IMR-90 (cell line): ENCODE measurements at regions not wholly inside any gene's neighbourhood (a gene's known extent, or its start where the extent isn't known, plus 50 kb on each side); places are given as distances from the start of the nearest gene placed in this dataset.

ENCODE experiments used
- ATAC-seq: fragments of 200-7000 bp; cut with Tn5 transposase; 2 replicates; pipeline ENCODE4 v1.9.1; 2020; ENCODE audit warnings: low read depth, mild to moderate bottlenecking, moderate library complexity
- BruUV-seq: library from RNA; stranded (reverse); fragments of 400-500 nt; replicated peaks from 2 replicates; lab custom pipeline; 2021; lab: Mats Ljungman, UMichigan
- CTCF ChIA-PET: fragments of 300-600 bp; formaldehyde crosslinking; extraction: SDS; loops from one replicate; lab custom pipeline; 2021; ENCODE audit warnings: antibody characterized with exemption; lab: Yijun Ruan, JAX
- POLR2A ChIA-PET: fragments of 300-600 bp; sonication (Branson Sonifier 250); formaldehyde crosslinking; loops from one replicate; lab custom pipeline; 2022; ENCODE audit warnings: antibody characterized with exemption; ENCODE audit not compliant: unreplicated experiment; lab: Charles Lee
- DNase-seq: peaks from one replicate; pipeline ENCODE4 v3.0.0; 2013
- H2AFZ ChIP-seq: replicated peaks from 2 replicates; pipeline ENCODE3; 2013; ENCODE audit warnings: low read length, mild to moderate bottlenecking; ENCODE audit not compliant: poor library complexity
- H2AK5ac ChIP-seq: 2 replicates; pipeline ENCODE4 v1.6.1; 2013; ENCODE audit warnings: low read depth, low read length, inconsistent platforms
- H2AK9ac ChIP-seq: replicated peaks from 2 replicates; pipeline ENCODE3; 2013; ENCODE audit warnings: mild to moderate bottlenecking, low read depth, low read length, moderate library complexity; ENCODE audit not compliant: poor library complexity
- H2BK120ac ChIP-seq: 2 replicates; pipeline ENCODE4 v1.6.1; 2013; ENCODE audit warnings: low read depth, low read length, inconsistent platforms
- H2BK15ac ChIP-seq: 3 replicates; pipeline ENCODE4 v1.6.1; 2013; ENCODE audit warnings: low read depth, low read length, inconsistent platforms
- H2BK20ac ChIP-seq: 2 replicates; pipeline ENCODE4 v1.6.1; 2013; ENCODE audit warnings: low read depth, mild to moderate bottlenecking, inconsistent platforms, low read length, moderate library complexity
- H2BK5ac ChIP-seq: 2 replicates; pipeline ENCODE4 v1.6.1; 2013; ENCODE audit warnings: mild to moderate bottlenecking, low read depth, low read length, inconsistent platforms; ENCODE audit not compliant: poor library complexity, severe bottlenecking
- H3K14ac ChIP-seq: replicated peaks from 2 replicates; pipeline ENCODE4 v1.6.1; 2013; ENCODE audit warnings: low read depth, low read length, inconsistent platforms
- H3K18ac ChIP-seq: 2 replicates; pipeline ENCODE4 v1.6.1; 2013; ENCODE audit warnings: low read depth, low read length, control low read depth
- H3K23ac ChIP-seq: 2 replicates; pipeline ENCODE4 v1.6.1; 2013; ENCODE audit warnings: low read depth, low read length, inconsistent platforms
- H3K27ac ChIP-seq: 2 replicates; pipeline ENCODE4 v1.5.1; 2013; ENCODE audit warnings: mild to moderate bottlenecking, control low read depth, low read length; ENCODE audit not compliant: insufficient read depth
- H3K27me3 ChIP-seq: 2 replicates; pipeline ENCODE4 v1.6.1; 2013; ENCODE audit warnings: low read length; ENCODE audit not compliant: control insufficient read depth, insufficient read depth
- H3K36me3 ChIP-seq: 2 replicates; pipeline ENCODE4 v1.6.1; 2013; ENCODE audit warnings: low read length, mixed read lengths; ENCODE audit not compliant: control insufficient read depth, insufficient read depth
- H3K4ac ChIP-seq: 2 replicates; pipeline ENCODE4 v1.6.1; 2013; ENCODE audit warnings: low read depth, low read length, inconsistent platforms
- H3K4me1 ChIP-seq: 2 replicates; pipeline ENCODE4 v1.6.1; 2013; ENCODE audit warnings: low read length, mixed read lengths; ENCODE audit not compliant: control insufficient read depth, insufficient read depth
- H3K4me2 ChIP-seq: 2 replicates; pipeline ENCODE4 v1.6.1; 2013; ENCODE audit warnings: low read depth, mild to moderate bottlenecking, control low read depth, low read length, moderate library complexity
- H3K4me3 ChIP-seq: 2 replicates; pipeline ENCODE4 v1.5.1; 2013; ENCODE audit warnings: low read depth, mild to moderate bottlenecking, control low read depth, low read length, moderate library complexity; ENCODE audit not compliant: insufficient read depth
- H3K56ac ChIP-seq: 2 replicates; pipeline ENCODE4 v1.6.1; 2013; ENCODE audit warnings: low read length, inconsistent platforms; ENCODE audit not compliant: insufficient read depth; ENCODE audit errors: extremely low read depth
- H3K79me1 ChIP-seq, 2 experiments: 2 replicates each; pipeline ENCODE4 v1.6.1; 2013; ENCODE audit warnings: low read length in 2 of 2, inconsistent platforms in 1 of 2, low read depth in 1 of 2
- H3K9ac ChIP-seq: 2 replicates; pipeline ENCODE4 v1.6.1; 2013; ENCODE audit warnings: low read depth, low read length, control low read depth
- H3K9me1 ChIP-seq: 2 replicates; pipeline ENCODE4 v1.6.1; 2013; ENCODE audit warnings: low read length, inconsistent platforms; ENCODE audit not compliant: insufficient read depth
- H3K9me3 ChIP-seq: 2 replicates; pipeline ENCODE4 v1.6.1; 2013; ENCODE audit warnings: low read length; ENCODE audit not compliant: control insufficient read depth, insufficient read depth
- H4K20me1 ChIP-seq: 2 replicates; pipeline ENCODE4 v1.6.1; 2013; ENCODE audit warnings: low read length, inconsistent platforms; ENCODE audit not compliant: insufficient read depth
- H4K5ac ChIP-seq: 2 replicates; pipeline ENCODE4 v1.6.1; 2013; ENCODE audit warnings: mild to moderate bottlenecking, low read depth, low read length, control low read depth
- H4K8ac ChIP-seq, 2 experiments: 2 replicates each; pipeline ENCODE4 v1.6.1; 2013; ENCODE audit warnings: low read depth in 2 of 2, low read length in 2 of 2, control low read depth in 1 of 2, inconsistent platforms in 1 of 2
- H4K91ac ChIP-seq: 2 replicates; pipeline ENCODE4 v1.6.1; 2013; ENCODE audit warnings: low read depth, low read length, inconsistent platforms; ENCODE audit not compliant: insufficient read depth
- BHLHE40 ChIP-seq: fragments of 150-350 bp; IDR thresholded peaks from 2 replicates; pipeline ENCODE4 v1.6.1; 2016; ENCODE audit warnings: mild to moderate bottlenecking, low read depth, low read length
- CEBPB ChIP-seq: IDR thresholded peaks from 2 replicates; pipeline ENCODE4 v1.6.1; 2012; ENCODE audit warnings: low read depth, low read length, improper control_type of control experiment
- CHD1 ChIP-seq: IDR thresholded peaks from 2 replicates; pipeline ENCODE4 v1.6.1; 2012; ENCODE audit warnings: low read depth, low read length, improper control_type of control experiment
- MXI1 ChIP-seq: IDR thresholded peaks from 2 replicates; pipeline ENCODE4 v1.6.1; 2012; ENCODE audit warnings: low read depth, mild to moderate bottlenecking, low read length, moderate library complexity, borderline replicate concordance
- NFE2L2 ChIP-seq: fragments of 150-350 bp; IDR thresholded peaks from 2 replicates; pipeline ENCODE4 v1.6.1; 2016; ENCODE audit warnings: low read depth, mild to moderate bottlenecking, low read length
- RAD21 ChIP-seq: IDR thresholded peaks from 2 replicates; pipeline ENCODE4 v1.6.1; 2012; ENCODE audit warnings: low read length, improper control_type of control experiment
- RCOR1 ChIP-seq: IDR thresholded peaks from 2 replicates; pipeline ENCODE4 v1.6.1; 2012; ENCODE audit warnings: mild to moderate bottlenecking, low read length, improper control_type of control experiment; ENCODE audit not compliant: insufficient replicate concordance
- SMC3 ChIP-seq: fragments of 150-350 bp; IDR thresholded peaks from 2 replicates; pipeline ENCODE4 v1.6.1; 2016; ENCODE audit warnings: low read depth, mild to moderate bottlenecking, antibody characterized with exemption, low read length, moderate library complexity
- WGBS, 2 experiments: methylation state at CpG; one replicate each; pipeline versions ENCODE4 v1.1.5 to v1.1.7; 2013; ENCODE audit warnings: missing lambda C conversion rate in 2 of 2; ENCODE audit not compliant: insufficient read length in 1 of 2; ENCODE audit errors: extremely low coverage in 2 of 2; 5-methylcytosine and 5-hydroxymethylcytosine counted together
- dilution Hi-C: fragments of 300-500 bp; cut with HindIII; formaldehyde crosslinking; loops from one replicate; pipeline ENCODE4 v1.14.3; 2018; ENCODE audit warnings: low sequenced_read_pairs; ENCODE audit not compliant: unreplicated experiment
- in situ Hi-C: fragments of 300-500 bp; cut with MboI; formaldehyde crosslinking; loops from 3 replicates; pipeline ENCODE4 v1.14.3; 2019; ENCODE audit warnings: low sequenced_read_pairs, inconsistent platforms, mixed read lengths
- intact Hi-C: fragments of 100-400 bp; cut with micrococcal nuclease; formaldehyde crosslinking; loops from 2 replicates; pipeline ENCODE4 v1.10.0; 2022
- TF ChIP-seq, protein P1 (sequence below): conservative IDR thresholded peaks from 2 replicates; pipeline ENCODE4 v1.5.1; 2012; ENCODE audit warnings: mild to moderate bottlenecking, low read depth, low read length, improper control_type of control experiment
- TF ChIP-seq, protein P2 (sequence below): fragments of 150-350 bp; IDR thresholded peaks from 2 replicates; pipeline ENCODE4 v1.6.1; 2016; ENCODE audit warnings: low read depth, mild to moderate bottlenecking, low read length, moderate library complexity, borderline replicate concordance

DNA sequence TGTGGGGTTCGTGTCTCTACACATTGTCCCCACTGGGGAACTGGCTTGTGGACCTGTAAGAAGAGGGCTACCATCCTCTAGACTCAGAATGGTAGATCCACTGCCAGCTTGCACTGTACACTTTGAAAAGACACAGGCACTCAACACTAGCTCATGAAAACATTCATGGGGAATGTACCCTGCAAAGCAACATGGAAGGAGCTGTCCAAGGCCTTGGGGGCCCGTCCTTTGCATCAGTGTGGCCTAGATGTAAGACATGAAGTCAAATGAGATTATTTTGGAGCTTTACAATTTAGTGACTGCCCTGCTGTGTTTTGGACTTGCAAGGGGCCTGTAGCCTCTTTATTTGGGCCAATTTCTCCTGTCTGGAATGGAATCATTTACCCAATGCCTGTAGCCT, 399.0 kb upstream of the PCDH15 start:
- Histone ChIP-seq H3K14ac (no peak overlapping the region), H3K36me3 (no peaks in the 10 kb centered on the region), H3K9ac (no peak overlapping the region), H3K4me1 (no peaks in the 10 kb centered on the region), H4K91ac (no peak overlapping the region), H2BK120ac (no peak overlapping the region), H3K9me3 (peaks cover 1% of the 10 kb centered on the region; the same call in 1 of the 2 replicates), H3K18ac (no peak overlapping the region), H3K56ac (no peak overlapping the region), H3K9me1 (no peaks in the 10 kb centered on the region), H2AK5ac (no peak overlapping the region), H3K23ac (no peak overlapping the region), H4K8ac (no peak overlapping the region), H3K27me3 (no peaks in the 10 kb centered on the region), H4K20me1 (no peaks in the 10 kb centered on the region), H2AFZ (no peak overlapping the region), H4K5ac (no peak overlapping the region), H2BK5ac (no peak overlapping the region), H2BK20ac (no peak overlapping the region), H3K27ac (no peak overlapping the region), H3K4ac (no peak overlapping the region), H2AK9ac (no peak overlapping the region), H3K4me2 (no peak overlapping the region), H3K79me1 (no peaks in the 10 kb centered on the region), H2BK15ac (no peak overlapping the region), H3K4me3 (no peak overlapping the region)
- WGBS, 2 experiments = no CpG with 5 or more reads among the region's 2 CpGs
- ATAC-seq (no peak), DNase-seq (no peak)
- dilution Hi-C loops = no loop called here
- intact Hi-C loops = no loop called here
- ChIA-PET POLR2A (no interaction called here), CTCF (no interaction called here)
- no TSS peak for BruUV-seq
- TF ChIP-seq RAD21 (no peak), CHD1 (no peak), SMC3 (no peak), BHLHE40 (no peak), RCOR1 (no peak), MXI1 (no peak), NFE2L2 (no peak), CEBPB (no peak)
- TF ChIP-seq, protein P1, sequence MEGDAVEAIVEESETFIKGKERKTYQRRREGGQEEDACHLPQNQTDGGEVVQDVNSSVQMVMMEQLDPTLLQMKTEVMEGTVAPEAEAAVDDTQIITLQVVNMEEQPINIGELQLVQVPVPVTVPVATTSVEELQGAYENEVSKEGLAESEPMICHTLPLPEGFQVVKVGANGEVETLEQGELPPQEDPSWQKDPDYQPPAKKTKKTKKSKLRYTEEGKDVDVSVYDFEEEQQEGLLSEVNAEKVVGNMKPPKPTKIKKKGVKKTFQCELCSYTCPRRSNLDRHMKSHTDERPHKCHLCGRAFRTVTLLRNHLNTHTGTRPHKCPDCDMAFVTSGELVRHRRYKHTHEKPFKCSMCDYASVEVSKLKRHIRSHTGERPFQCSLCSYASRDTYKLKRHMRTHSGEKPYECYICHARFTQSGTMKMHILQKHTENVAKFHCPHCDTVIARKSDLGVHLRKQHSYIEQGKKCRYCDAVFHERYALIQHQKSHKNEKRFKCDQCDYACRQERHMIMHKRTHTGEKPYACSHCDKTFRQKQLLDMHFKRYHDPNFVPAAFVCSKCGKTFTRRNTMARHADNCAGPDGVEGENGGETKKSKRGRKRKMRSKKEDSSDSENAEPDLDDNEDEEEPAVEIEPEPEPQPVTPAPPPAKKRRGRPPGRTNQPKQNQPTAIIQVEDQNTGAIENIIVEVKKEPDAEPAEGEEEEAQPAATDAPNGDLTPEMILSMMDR = no peak
- TF ChIP-seq, protein P2, sequence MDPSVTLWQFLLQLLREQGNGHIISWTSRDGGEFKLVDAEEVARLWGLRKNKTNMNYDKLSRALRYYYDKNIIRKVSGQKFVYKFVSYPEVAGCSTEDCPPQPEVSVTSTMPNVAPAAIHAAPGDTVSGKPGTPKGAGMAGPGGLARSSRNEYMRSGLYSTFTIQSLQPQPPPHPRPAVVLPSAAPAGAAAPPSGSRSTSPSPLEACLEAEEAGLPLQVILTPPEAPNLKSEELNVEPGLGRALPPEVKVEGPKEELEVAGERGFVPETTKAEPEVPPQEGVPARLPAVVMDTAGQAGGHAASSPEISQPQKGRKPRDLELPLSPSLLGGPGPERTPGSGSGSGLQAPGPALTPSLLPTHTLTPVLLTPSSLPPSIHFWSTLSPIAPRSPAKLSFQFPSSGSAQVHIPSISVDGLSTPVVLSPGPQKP = no peak
- in situ Hi-C loops = no loop called here
